Lung (tissue), 11 donors: ENCODE measurements at regions not wholly inside any gene's neighbourhood (a gene's known extent, or its start where the extent isn't known, plus 50 kb on each side); places are given as distances from the start of the nearest gene placed in this dataset.

ENCODE experiments used
- ATAC-seq: fragments of 200-7000 bp; cut with Tn5 transposase; one replicate; pipeline ENCODE4 v1.9.1; 2020; ENCODE audit warnings: moderate number of reproducible peaks; ENCODE audit not compliant: insufficient read depth, low FRiP score
- DNase-seq, 3 donors: peaks; one replicate each; pipeline ENCODE4 v3.0.0-alpha.2; 2013 to 2017
- H3K27ac ChIP-seq, 2 donors: one replicate each; pipeline ENCODE4 v1.5.1; 2013; ENCODE audit warnings: mild to moderate bottlenecking in 2 of 2, moderate library complexity in 2 of 2, control low read depth in 1 of 2, inconsistent platforms in 1 of 2, low read depth in 1 of 2, low read length in 1 of 2
- H3K27me3 ChIP-seq, 3 donors: one replicate each; pipeline ENCODE4 v1.5.1; 2013; ENCODE audit warnings: low read length in 2 of 3; ENCODE audit not compliant: control insufficient read depth in 3 of 3, insufficient read depth in 3 of 3
- H3K36me3 ChIP-seq, 4 donors: one replicate each; pipeline ENCODE4 v1.5.1; 2013; ENCODE audit warnings: low read length in 4 of 4, mild to moderate bottlenecking in 1 of 4, moderate library complexity in 1 of 4; ENCODE audit not compliant: control insufficient read depth in 4 of 4, insufficient read depth in 4 of 4
- H3K4me1 ChIP-seq, 5 donors: one replicate each; pipeline ENCODE4 v1.5.1; 2013; ENCODE audit warnings: low read length in 5 of 5, mild to moderate bottlenecking in 2 of 5, moderate library complexity in 1 of 5; ENCODE audit not compliant: control insufficient read depth in 5 of 5, insufficient read depth in 5 of 5
- H3K4me3 ChIP-seq: one replicate; pipeline ENCODE4 v1.5.1; 2013; ENCODE audit warnings: mild to moderate bottlenecking, control low read depth, moderate library complexity
- H3K9ac ChIP-seq, 2 donors: one replicate each; pipeline ENCODE4 v1.5.1; 2013; ENCODE audit warnings: low read length in 2 of 2, control low read depth in 1 of 2; ENCODE audit not compliant: insufficient read depth in 1 of 2
- H3K9me3 ChIP-seq, 4 donors: one replicate each; pipeline ENCODE4 v1.5.1; 2013; ENCODE audit warnings: low read length in 3 of 4, mild to moderate bottlenecking in 1 of 4, moderate library complexity in 1 of 4; ENCODE audit not compliant: control insufficient read depth in 4 of 4, insufficient read depth in 3 of 4
- CTCF ChIP-seq: IDR thresholded peaks from 2 replicates; pipeline ENCODE4 v1.5.1; 2012; ENCODE audit warnings: mild to moderate bottlenecking; ENCODE audit errors: control extremely low read depth, extremely low read depth
- WGBS, 2 donors: extraction: QIAGEN DNeasy Blood & Tissue Kit; methylation state at CpG; one replicate each; pipeline ENCODE4 v1.1.7; 2013; 5-methylcytosine and 5-hydroxymethylcytosine counted together
- donor health status: control.
- donor health status: control.
- donor health status: Bipolar disorder and iron deficiency.
- donor health status: healthy.
- donor health status: DM: yes; HTN: yes; CAD: no.

GRCh38 chr10:44195112-44196007 lies 189.5 kb downstream of the CXCL12 start:
- Histone ChIP-seq H3K36me3 (no peaks in the 10 kb centered on the region), H3K4me1 (peaks cover 0 to 4% (median 0%) of the 10 kb centered on the region in 5 donors), H3K4me3 (no peak overlapping the region), H3K27ac (no peak overlapping the region), H3K9me3 (no peaks in the 10 kb centered on the region), H3K27me3 (no peaks in the 10 kb centered on the region), H3K9ac (no peak overlapping the region)
- no peak for TF ChIP-seq CTCF
- peak; percentile 71 for ATAC-seq
- peak; percentile 26 to 55 (median 34) for DNase-seq
- 56 to 59% methylated on average over 9 of the region's 9 CpGs for WGBS, 2 donors

GRCh38 chr10:44194435-44194834 lies 190.5 kb downstream of the CXCL12 start:
- ATAC-seq: no peak
- 83 to 94% methylated on average over 2 of the region's 2 CpGs for WGBS, 2 donors
- H3K4me1 ChIP-seq: peaks cover 0 to 4% (median 0%) of the 10 kb centered on the region in 5 donors
- no peaks in the 10 kb centered on the region for H3K9me3 ChIP-seq
- H3K36me3 ChIP-seq: no peaks in the 10 kb centered on the region
- H3K27ac ChIP-seq: no peak overlapping the region
- DNase-seq: no peak
- no peak for TF ChIP-seq CTCF
- no peaks in the 10 kb centered on the region for H3K27me3 ChIP-seq
- H3K4me3 ChIP-seq: no peak overlapping the region
- H3K9ac ChIP-seq: no peak overlapping the region

- no peak for TF ChIP-seq CTCF
- ATAC-seq (no peak), DNase-seq (no peak)
- Histone ChIP-seq H3K27ac (no peak overlapping the region), H3K36me3 (no peaks in the 10 kb centered on the region), H3K9ac (no peak overlapping the region), H3K27me3 (no peaks in the 10 kb centered on the region), H3K4me3 (no peak overlapping the region), H3K4me1 (peaks cover 0 to 4% (median 0%) of the 10 kb centered on the region in 5 donors), H3K9me3 (peaks cover 0 to 1% (median 0%) of the 10 kb centered on the region in 4 donors)
- 85 to 89% methylated on average over 5 of the region's 5 CpGs for WGBS, 2 donors
Measured at GRCh38 chr10:44193567-44194220, 191.2 kb downstream of the CXCL12 start.
